K562 (cell line): ENCODE measurements at regions not wholly inside any gene's neighbourhood (a gene's known extent, or its start where the extent isn't known, plus 50 kb on each side); places are given as distances from the start of the nearest gene placed in this dataset.

ENCODE experiments used
- ATAC-seq: fragments of 200-7000 bp; cut with Tn5 transposase; 3 replicates; pipeline ENCODE4 v1.9.1; 2020; ENCODE audit warnings: moderate library complexity
- BruUV-seq: library from RNA; stranded (reverse); fragments of 400-500 nt; replicated peaks from 2 replicates; lab custom pipeline; 2021; lab: Mats Ljungman, UMichigan
- CTCF ChIA-PET: fragments of 300-600 bp; formaldehyde crosslinking; extraction: SDS; loops from one replicate; lab custom pipeline; 2021; ENCODE audit warnings: low intra/inter-chr PET ratio; lab: Yijun Ruan, JAX
- POLR2A ChIA-PET: fragments of 300-600, 350-650 bp; sonication (Branson Sonifier 250); formaldehyde crosslinking; extraction: SDS; loops from one replicate; lab custom pipeline; 2021; ENCODE audit warnings: antibody characterized with exemption, inconsistent platforms; lab: Yijun Ruan, JAX
- DNase-seq, 4 experiments: peaks; one replicate each; pipeline versions ENCODE4 v3.0.0 to v3.0.0-alpha.2; 2011 to 2018; ENCODE audit warnings: low spot score in 3 of 4, mixed read lengths in 3 of 4; ENCODE audit errors: extremely low read depth in 1 of 4
- FAIRE-seq: peaks from 2 replicates; lab custom pipeline; 2011; peaks lifted over from hg19 to GRCh38; lab: Jason Lieb, UNC
- H2AFZ ChIP-seq: 2 replicates; pipeline ENCODE4 v1.6.0; 2011; ENCODE audit warnings: low read depth, low read length, control low read depth, inconsistent platforms
- H3K27ac ChIP-seq: fragments of 200-600 bp; 3 replicates; pipeline ENCODE4 v1.8.0; 2011; ENCODE audit warnings: low read depth, mild to moderate bottlenecking, control low read depth, inconsistent platforms, low read length, moderate library complexity, mixed read lengths; ENCODE audit errors: extremely low read depth
- H3K27me3 ChIP-seq, 2 experiments: fragments of 300-600 bp in 1 of 2; 2 replicates in 1 of 2; 3 replicates in 1 of 2; pipeline versions ENCODE4 v1.6.0 to v1.8.0; 2011; ENCODE audit warnings: inconsistent platforms in 2 of 2, low read length in 2 of 2, mild to moderate bottlenecking in 1 of 2, mixed read lengths in 1 of 2, moderate library complexity in 1 of 2; ENCODE audit not compliant: control insufficient read depth in 2 of 2, insufficient read depth in 2 of 2
- H3K36me3 ChIP-seq: fragments of 300-600 bp; 3 replicates; pipeline ENCODE4 v1.8.0; 2011; ENCODE audit warnings: mild to moderate bottlenecking, low read length, inconsistent platforms; ENCODE audit not compliant: control insufficient read depth, insufficient read depth
- H3K4me1 ChIP-seq, 2 experiments: fragments of 200-600 bp in 1 of 2; replicated peaks in 1 of 2; 2 replicates in 1 of 2; 3 replicates in 1 of 2; pipeline versions ENCODE4 v1.5.1 to v1.8.0; 2011; ENCODE audit warnings: inconsistent platforms in 2 of 2, low read length in 2 of 2, mild to moderate bottlenecking in 1 of 2, mixed read lengths in 1 of 2, moderate library complexity in 1 of 2; ENCODE audit not compliant: control insufficient read depth in 2 of 2, insufficient read depth in 2 of 2
- H3K4me2 ChIP-seq: 2 replicates; pipeline ENCODE4 v1.6.1; 2011; ENCODE audit warnings: low read length, control low read depth, inconsistent platforms, mixed read lengths; ENCODE audit not compliant: insufficient read depth
- H3K4me3 ChIP-seq: fragments of 200-600 bp; sonication (generic), shearing (Covaris generic); 2 replicates; pipeline ENCODE4 v1.5.1; 2016; ENCODE audit warnings: control low read depth, inconsistent platforms
- H3K79me2 ChIP-seq: fragments of 200-600 bp; 3 replicates; pipeline ENCODE4 v1.8.0; 2011; ENCODE audit warnings: low read length, inconsistent platforms; ENCODE audit not compliant: control insufficient read depth, insufficient read depth
- H3K9ac ChIP-seq, 2 experiments: 2 replicates each; pipeline versions ENCODE4 v1.6.0 to v1.6.1; 2011; ENCODE audit warnings: low read depth in 2 of 2, low read length in 2 of 2, control low read depth in 1 of 2, inconsistent platforms in 1 of 2, mild to moderate bottlenecking in 1 of 2, mixed read lengths in 1 of 2; ENCODE audit not compliant: insufficient read depth in 1 of 2
- H3K9me1 ChIP-seq: one replicate; pipeline ENCODE4 v1.6.0; 2011; ENCODE audit warnings: inconsistent platforms, mild to moderate bottlenecking, low read length, moderate library complexity; ENCODE audit not compliant: control insufficient read depth, insufficient read depth
- H3K9me3 ChIP-seq: replicated peaks from 2 replicates; pipeline ENCODE4 v1.5.1; 2011; ENCODE audit warnings: low read depth, low read length, inconsistent platforms; ENCODE audit not compliant: control insufficient read depth, insufficient read depth
- H4K20me1 ChIP-seq: replicated peaks from 2 replicates; pipeline ENCODE4 v1.6.1; 2011; ENCODE audit warnings: low read length, inconsistent platforms, mixed read lengths; ENCODE audit not compliant: control insufficient read depth, insufficient read depth
- CBFA2T2 ChIP-seq: fragments of 450-650 bp; conservative IDR thresholded peaks from 2 replicates; pipeline ENCODE4 v1.6.1; 2017; ENCODE audit warnings: mild to moderate bottlenecking
- GTF2E2 ChIP-seq: fragments of 200-800 bp; sonication (Bioruptor generic); IDR thresholded peaks from 2 replicates; pipeline ENCODE4 v1.6.1; 2016; ENCODE audit warnings: missing genetic modification characterization, missing compliant biosample characterization
- HMGN3 ChIP-seq: IDR thresholded peaks from 2 replicates; pipeline ENCODE4 v1.6.1; 2011; ENCODE audit warnings: borderline replicate concordance, low read depth, mild to moderate bottlenecking, mixed read lengths, low read length; ENCODE audit not compliant: insufficient read length; ENCODE audit errors: extremely low read depth
- KAT7 ChIP-seq: sonication (generic); formaldehyde crosslinking; IDR thresholded peaks from 2 replicates; pipeline ENCODE4 v1.8.0; 2022; ENCODE audit warnings: missing genetic modification reagents, mild to moderate bottlenecking, borderline replicate concordance
- KLF1 ChIP-seq: fragments of 450-650 bp; IDR thresholded peaks from 2 replicates; pipeline ENCODE4 v1.6.1; 2016; ENCODE audit warnings: missing genetic modification characterization, missing compliant biosample characterization
- MEF2D ChIP-seq: conservative IDR thresholded peaks from 2 replicates; pipeline ENCODE4 v1.6.1; 2016; ENCODE audit warnings: low read depth, missing genetic modification characterization, missing compliant biosample characterization
- RAD21 ChIP-seq, 2 experiments: fragments of 250-450 bp in 1 of 2; fragments of 450-650 bp in 1 of 2; sonication (Bioruptor Pico) in 1 of 2; formaldehyde crosslinking in 1 of 2; IDR thresholded peaks in 1 of 2; conservative IDR thresholded peaks in 1 of 2; 2 replicates each; pipeline versions ENCODE4 v1.4.0 to v1.8.0; 2020 to 2022; ENCODE audit warnings: mild to moderate bottlenecking in 2 of 2, moderate library complexity in 1 of 2
- RB1 ChIP-seq: fragments of 450-650 bp; IDR thresholded peaks from 2 replicates; pipeline ENCODE4 v1.6.1; 2017; ENCODE audit warnings: low read depth, mild to moderate bottlenecking
- RBFOX2 ChIP-seq: fragments of 200-400 bp; formaldehyde crosslinking; IDR thresholded peaks from 2 replicates; pipeline ENCODE4 v1.6.1; 2017; ENCODE audit warnings: low read depth, mild to moderate bottlenecking, low read length, moderate library complexity
- RBM17 ChIP-seq: fragments of 200-400 bp; formaldehyde crosslinking; IDR thresholded peaks from 2 replicates; pipeline ENCODE4 v1.6.1; 2017; ENCODE audit warnings: low read depth, mild to moderate bottlenecking, low read length, borderline replicate concordance
- ZNF696 ChIP-seq: fragments of 250-450 bp; sonication (Bioruptor Pico); conservative IDR thresholded peaks from 2 replicates; pipeline ENCODE4 v1.4.0; 2020; ENCODE audit warnings: mild to moderate bottlenecking, moderate library complexity
- WGBS: fragments of 100-300 bp; shearing (Covaris generic); methylation state at CpG from one replicate; pipeline ENCODE4 v1.1.6; 2016; ENCODE audit warnings: low coverage, mixed read lengths; ENCODE audit not compliant: insufficient coverage; ENCODE audit errors: missing lambda C conversion rate; 5-methylcytosine and 5-hydroxymethylcytosine counted together
- in situ Hi-C: fragments of 300-500 bp; cut with MboI; formaldehyde crosslinking; loops from 4 replicates; pipeline ENCODE4 v1.15.0; 2018; ENCODE audit warnings: inconsistent platforms, mixed read lengths
- intact Hi-C: fragments of 100-400 bp; cut with micrococcal nuclease; formaldehyde crosslinking; loops from 2 replicates; pipeline ENCODE4 v1.14.2; 2022
- TF ChIP-seq, protein P1 (sequence below): fragments of 200-800 bp; sonication (Bioruptor generic); IDR thresholded peaks from 2 replicates; pipeline ENCODE4 v1.6.1; 2017; ENCODE audit warnings: missing genetic modification characterization, missing compliant biosample characterization
- TF ChIP-seq, protein P2 (sequence below): sonication (generic); formaldehyde crosslinking; IDR thresholded peaks from 2 replicates; pipeline ENCODE4 v1.8.1; 2023; ENCODE audit warnings: mild to moderate bottlenecking, missing genetic modification reagents
- TF ChIP-seq, protein P3 (sequence below): fragments of 450-650 bp; IDR thresholded peaks from 2 replicates; pipeline ENCODE4 v1.6.1; 2016; ENCODE audit warnings: borderline replicate concordance

DNA sequence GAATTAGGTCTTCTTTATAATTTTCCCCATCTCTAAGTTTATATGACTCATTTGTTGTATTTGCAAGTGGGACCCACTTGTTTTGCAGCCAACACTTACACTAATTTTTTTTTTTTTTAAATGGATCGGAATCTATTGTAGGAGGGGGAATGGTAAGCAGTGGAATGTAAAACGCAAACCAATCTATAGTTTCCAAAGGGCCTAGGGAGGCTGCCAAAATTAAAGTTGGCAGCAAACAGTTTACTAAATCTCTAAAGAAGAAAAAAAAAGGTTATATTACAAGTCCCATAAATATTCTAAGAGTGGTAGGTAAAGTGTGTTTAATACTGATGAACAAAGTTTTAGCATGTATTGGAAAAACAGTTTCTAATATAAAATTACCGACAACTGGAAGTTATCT lies 416.8 kb upstream of the SALL1 start (continued):
- no peak for TF ChIP-seq HMGN3
- TF ChIP-seq RBFOX2, result no peak
- TF ChIP-seq, protein P1, sequence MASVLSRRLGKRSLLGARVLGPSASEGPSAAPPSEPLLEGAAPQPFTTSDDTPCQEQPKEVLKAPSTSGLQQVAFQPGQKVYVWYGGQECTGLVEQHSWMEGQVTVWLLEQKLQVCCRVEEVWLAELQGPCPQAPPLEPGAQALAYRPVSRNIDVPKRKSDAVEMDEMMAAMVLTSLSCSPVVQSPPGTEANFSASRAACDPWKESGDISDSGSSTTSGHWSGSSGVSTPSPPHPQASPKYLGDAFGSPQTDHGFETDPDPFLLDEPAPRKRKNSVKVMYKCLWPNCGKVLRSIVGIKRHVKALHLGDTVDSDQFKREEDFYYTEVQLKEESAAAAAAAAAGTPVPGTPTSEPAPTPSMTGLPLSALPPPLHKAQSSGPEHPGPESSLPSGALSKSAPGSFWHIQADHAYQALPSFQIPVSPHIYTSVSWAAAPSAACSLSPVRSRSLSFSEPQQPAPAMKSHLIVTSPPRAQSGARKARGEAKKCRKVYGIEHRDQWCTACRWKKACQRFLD (CRISPR knock-in tag), result no peak
- TF ChIP-seq MEF2D (tag), result no peak
- no peak for TF ChIP-seq GTF2E2
- no peak for TF ChIP-seq RAD21 (CRISPR knock-in tag; conservative IDR thresholded peaks at IDR 0.05 in 1 of 2, IDR thresholded peaks at IDR 0.05 in 1 of 2)
- no peak for TF ChIP-seq RBM17
- TF ChIP-seq KLF1 (tag), result no peak

DNA sequence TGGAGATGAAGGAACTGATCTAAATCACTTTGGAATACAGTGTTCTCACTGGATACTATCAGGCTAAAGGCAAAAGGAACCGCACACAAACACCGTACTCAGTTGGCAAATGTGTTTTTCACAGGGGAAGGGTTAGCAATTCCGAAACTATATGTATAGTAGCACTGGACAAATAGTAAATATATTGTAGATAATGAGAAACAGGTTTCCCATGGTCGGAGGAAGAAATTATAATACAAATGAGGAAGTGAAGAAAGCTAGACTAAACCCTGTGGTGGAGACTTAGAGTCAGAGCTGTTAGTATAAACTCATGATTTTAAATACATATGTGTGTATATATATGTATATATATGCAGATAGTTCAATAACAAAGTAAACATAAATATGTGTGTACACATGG lies 414.1 kb upstream of the SALL1 start:
- no peak for ATAC-seq
- BruUV-seq, result no TSS peak
- H3K27me3 ChIP-seq, result no peaks in the 10 kb centered on the region
- intact Hi-C loops, result no loop called here
- no peak overlapping the region for H3K4me2 ChIP-seq
- H3K9ac ChIP-seq, result no peak overlapping the region
- no peaks in the 10 kb centered on the region for H3K79me2 ChIP-seq
- H3K4me1 ChIP-seq, result no peaks in the 10 kb centered on the region
- H3K27ac ChIP-seq, result no peak overlapping the region
- in situ Hi-C loops, result no loop called here
- H3K9me3 ChIP-seq, result no peaks in the 10 kb centered on the region
- no peak overlapping the region for H3K4me3 ChIP-seq
- ChIA-PET POLR2A (no interaction called here), CTCF (no interaction called here)
- DNase-seq, result no peak
- no peaks in the 10 kb centered on the region for H3K9me1 ChIP-seq
- no peaks in the 10 kb centered on the region for H3K36me3 ChIP-seq
- 3% methylated on average over 4 of the region's 4 CpGs for WGBS
- H4K20me1 ChIP-seq, result no peaks in the 10 kb centered on the region
- no peak for FAIRE-seq
- H2AFZ ChIP-seq, result no peak overlapping the region
- TF ChIP-seq RB1, result no peak
- TF ChIP-seq, protein P2, sequence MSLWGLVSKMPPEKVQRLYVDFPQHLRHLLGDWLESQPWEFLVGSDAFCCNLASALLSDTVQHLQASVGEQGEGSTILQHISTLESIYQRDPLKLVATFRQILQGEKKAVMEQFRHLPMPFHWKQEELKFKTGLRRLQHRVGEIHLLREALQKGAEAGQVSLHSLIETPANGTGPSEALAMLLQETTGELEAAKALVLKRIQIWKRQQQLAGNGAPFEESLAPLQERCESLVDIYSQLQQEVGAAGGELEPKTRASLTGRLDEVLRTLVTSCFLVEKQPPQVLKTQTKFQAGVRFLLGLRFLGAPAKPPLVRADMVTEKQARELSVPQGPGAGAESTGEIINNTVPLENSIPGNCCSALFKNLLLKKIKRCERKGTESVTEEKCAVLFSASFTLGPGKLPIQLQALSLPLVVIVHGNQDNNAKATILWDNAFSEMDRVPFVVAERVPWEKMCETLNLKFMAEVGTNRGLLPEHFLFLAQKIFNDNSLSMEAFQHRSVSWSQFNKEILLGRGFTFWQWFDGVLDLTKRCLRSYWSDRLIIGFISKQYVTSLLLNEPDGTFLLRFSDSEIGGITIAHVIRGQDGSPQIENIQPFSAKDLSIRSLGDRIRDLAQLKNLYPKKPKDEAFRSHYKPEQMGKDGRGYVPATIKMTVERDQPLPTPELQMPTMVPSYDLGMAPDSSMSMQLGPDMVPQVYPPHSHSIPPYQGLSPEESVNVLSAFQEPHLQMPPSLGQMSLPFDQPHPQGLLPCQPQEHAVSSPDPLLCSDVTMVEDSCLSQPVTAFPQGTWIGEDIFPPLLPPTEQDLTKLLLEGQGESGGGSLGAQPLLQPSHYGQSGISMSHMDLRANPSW (CRISPR knock-in tag), result no peak
- TF ChIP-seq KAT7 (CRISPR knock-in tag), result no peak
- TF ChIP-seq CBFA2T2, result no peak
- TF ChIP-seq, protein P3, sequence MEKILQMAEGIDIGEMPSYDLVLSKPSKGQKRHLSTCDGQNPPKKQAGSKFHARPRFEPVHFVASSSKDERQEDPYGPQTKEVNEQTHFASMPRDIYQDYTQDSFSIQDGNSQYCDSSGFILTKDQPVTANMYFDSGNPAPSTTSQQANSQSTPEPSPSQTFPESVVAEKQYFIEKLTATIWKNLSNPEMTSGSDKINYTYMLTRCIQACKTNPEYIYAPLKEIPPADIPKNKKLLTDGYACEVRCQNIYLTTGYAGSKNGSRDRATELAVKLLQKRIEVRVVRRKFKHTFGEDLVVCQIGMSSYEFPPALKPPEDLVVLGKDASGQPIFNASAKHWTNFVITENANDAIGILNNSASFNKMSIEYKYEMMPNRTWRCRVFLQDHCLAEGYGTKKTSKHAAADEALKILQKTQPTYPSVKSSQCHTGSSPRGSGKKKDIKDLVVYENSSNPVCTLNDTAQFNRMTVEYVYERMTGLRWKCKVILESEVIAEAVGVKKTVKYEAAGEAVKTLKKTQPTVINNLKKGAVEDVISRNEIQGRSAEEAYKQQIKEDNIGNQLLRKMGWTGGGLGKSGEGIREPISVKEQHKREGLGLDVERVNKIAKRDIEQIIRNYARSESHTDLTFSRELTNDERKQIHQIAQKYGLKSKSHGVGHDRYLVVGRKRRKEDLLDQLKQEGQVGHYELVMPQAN, result no peak
- no peak for TF ChIP-seq ZNF696 (CRISPR knock-in tag)
